Neuronal stem cell (in vitro differentiated cells): ENCODE measurements at regions not wholly inside any gene's neighbourhood (a gene's known extent, or its start where the extent isn't known, plus 50 kb on each side); places are given as distances from the start of the nearest gene placed in this dataset.

ENCODE experiments used
- DNase-seq: peaks from one replicate; pipeline ENCODE4 v3.0.0-alpha.2; 2013; ENCODE audit warnings: low spot score
- H2AFZ ChIP-seq: one replicate; pipeline ENCODE4 v1.6.1; 2013; ENCODE audit warnings: mild to moderate bottlenecking, low read length, inconsistent platforms
- H2AK5ac ChIP-seq: 2 replicates; pipeline ENCODE4 v1.6.1; 2013; ENCODE audit warnings: low read depth, mild to moderate bottlenecking, inconsistent platforms, low read length, moderate library complexity, mixed read lengths
- H2BK120ac ChIP-seq: 2 replicates; pipeline ENCODE4 v1.6.1; 2013; ENCODE audit warnings: low read depth, mild to moderate bottlenecking, inconsistent platforms, low read length, moderate library complexity, mixed read lengths
- H2BK12ac ChIP-seq: one replicate; pipeline ENCODE4 v1.6.1; 2013; ENCODE audit warnings: low read length, inconsistent platforms
- H2BK15ac ChIP-seq: 2 replicates; pipeline ENCODE4 v1.6.1; 2013; ENCODE audit warnings: mild to moderate bottlenecking, low read length, inconsistent platforms, mixed read lengths
- H2BK5ac ChIP-seq: one replicate; pipeline ENCODE4 v1.6.1; 2013; ENCODE audit warnings: inconsistent platforms, mild to moderate bottlenecking, low read length, moderate library complexity
- H3K14ac ChIP-seq: one replicate; pipeline ENCODE4 v1.6.1; 2013; ENCODE audit warnings: low read length, inconsistent platforms
- H3K18ac ChIP-seq: 2 replicates; pipeline ENCODE4 v1.6.1; 2013; ENCODE audit warnings: low read length, inconsistent platforms
- H3K23ac ChIP-seq: 2 replicates; pipeline ENCODE4 v1.6.1; 2013; ENCODE audit warnings: low read depth, mild to moderate bottlenecking, mixed read lengths, low read length, inconsistent platforms; ENCODE audit not compliant: poor library complexity
- H3K27ac ChIP-seq: replicated peaks from 3 replicates; pipeline ENCODE4 v1.5.1; 2013; ENCODE audit warnings: low read length, inconsistent platforms
- H3K27me3 ChIP-seq, 3 experiments: 2 replicates each; pipeline ENCODE4 v1.6.1; 2013; ENCODE audit warnings: low read length in 3 of 3, mild to moderate bottlenecking in 2 of 3, inconsistent platforms in 1 of 3, low read depth in 1 of 3, mixed read lengths in 1 of 3, moderate library complexity in 1 of 3; ENCODE audit not compliant: control insufficient read depth in 3 of 3, insufficient read depth in 3 of 3
- H3K36me3 ChIP-seq, 2 donors: replicated peaks in 1 of 2; 2 replicates each; pipeline ENCODE4 v1.6.1; 2013; ENCODE audit warnings: low read length in 2 of 2; ENCODE audit not compliant: control insufficient read depth in 2 of 2, insufficient read depth in 2 of 2
- H3K4ac ChIP-seq: 2 replicates; pipeline ENCODE4 v1.6.1; 2013; ENCODE audit warnings: inconsistent platforms, mild to moderate bottlenecking, low read length, moderate library complexity
- H3K4me1 ChIP-seq, 2 donors: 1 replicate in 1 of 2; 2 replicates in 1 of 2; pipeline ENCODE4 v1.6.1; 2013; ENCODE audit warnings: low read length in 2 of 2, low read depth in 1 of 2; ENCODE audit not compliant: control insufficient read depth in 2 of 2, insufficient read depth in 1 of 2
- H3K4me2 ChIP-seq: one replicate; pipeline ENCODE4 v1.6.1; 2013; ENCODE audit warnings: mild to moderate bottlenecking, low read length, inconsistent platforms; ENCODE audit not compliant: insufficient read depth, poor library complexity, severe bottlenecking
- H3K4me3 ChIP-seq, 2 donors: 2 replicates each; pipeline ENCODE4 v1.5.1; 2013; ENCODE audit warnings: low read length in 2 of 2, mild to moderate bottlenecking in 2 of 2, inconsistent platforms in 1 of 2, moderate library complexity in 1 of 2
- H3K79me1 ChIP-seq: one replicate; pipeline ENCODE4 v1.6.1; 2013; ENCODE audit warnings: low read depth, mild to moderate bottlenecking, inconsistent platforms, low read length, moderate library complexity
- H3K9ac ChIP-seq: one replicate; pipeline ENCODE4 v1.6.1; 2013; ENCODE audit warnings: mild to moderate bottlenecking, low read depth, low read length, inconsistent platforms; ENCODE audit not compliant: poor library complexity
- H3K9me3 ChIP-seq, 2 donors: replicated peaks in 1 of 2; 2 replicates each; pipeline versions ENCODE3 to v1.6.1; 2013; ENCODE audit warnings: low read length in 2 of 2, mild to moderate bottlenecking in 2 of 2, inconsistent platforms in 1 of 2, low read depth in 1 of 2, mixed read lengths in 1 of 2, moderate library complexity in 1 of 2; ENCODE audit not compliant: control insufficient read depth in 2 of 2, insufficient read depth in 1 of 2
- H4K8ac ChIP-seq: one replicate; pipeline ENCODE4 v1.6.1; 2013; ENCODE audit warnings: low read depth, mild to moderate bottlenecking, inconsistent platforms, low read length, moderate library complexity
- H4K91ac ChIP-seq: one replicate; pipeline ENCODE4 v1.6.1; 2013; ENCODE audit warnings: low read length, low read depth, mild to moderate bottlenecking, inconsistent platforms; ENCODE audit not compliant: poor library complexity
- WGBS, 2 donors: extraction: QIAGEN DNeasy Blood & Tissue Kit; methylation state at CpG; one replicate each; pipeline ENCODE4 v1.1.7; 2013; ENCODE audit warnings: missing lambda C conversion rate in 2 of 2, mixed read lengths in 1 of 2; ENCODE audit not compliant: insufficient read length in 2 of 2, insufficient replicate concordance in 1 of 2; ENCODE audit errors: extremely low coverage in 2 of 2; 5-methylcytosine and 5-hydroxymethylcytosine counted together

DNA sequence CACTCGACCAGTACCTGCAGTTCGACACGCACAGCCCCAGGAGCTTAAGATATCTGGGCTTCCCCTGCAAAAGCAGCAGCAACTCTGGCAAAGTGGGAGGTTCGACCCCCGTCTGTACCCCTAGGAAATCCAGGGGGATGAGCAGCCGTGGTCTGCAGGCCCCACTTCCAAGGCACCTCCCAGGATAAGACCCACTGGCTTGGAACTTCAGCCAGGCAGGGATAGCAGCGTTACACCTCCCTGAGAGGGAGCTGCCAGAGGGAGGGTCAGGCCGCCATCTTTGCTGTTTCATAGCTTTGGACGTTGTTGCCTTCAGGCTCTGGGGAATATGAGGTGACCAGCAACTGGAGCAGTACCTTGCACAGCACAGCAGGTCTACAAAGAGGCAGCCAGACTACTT is 351.1 kb downstream of the SOX11 start:
- Histone ChIP-seq H4K8ac (no peak overlapping the region), H4K91ac (no peak overlapping the region), H2AFZ (peak overlapping the region; percentile 47), H3K9me3 (peaks cover 5 to 31% of the 10 kb centered on the region in 2 donors), H2AK5ac (peak overlapping the region; percentile 92), H3K14ac (no peak overlapping the region), H3K4ac (no peak overlapping the region), H3K36me3 (no peaks in the 10 kb centered on the region), H3K4me2 (no peak overlapping the region), H3K27ac (no peak overlapping the region), H3K4me1 (no peaks in the 10 kb centered on the region), H2BK15ac (peak overlapping the region; percentile 84), H3K27me3 (no peaks in the 10 kb centered on the region), H2BK120ac (no peak overlapping the region), H2BK12ac (no peak overlapping the region), H3K9ac (no peak overlapping the region), H3K79me1 (no peaks in the 10 kb centered on the region), H3K18ac (peak overlapping the region; percentile 77), H3K23ac (no peak overlapping the region), H3K4me3 (no peak overlapping the region), H2BK5ac (no peak overlapping the region)
- WGBS, 2 donors: no CpG with 5 or more reads among the region's 9 CpGs
- no peak for DNase-seq

DNA sequence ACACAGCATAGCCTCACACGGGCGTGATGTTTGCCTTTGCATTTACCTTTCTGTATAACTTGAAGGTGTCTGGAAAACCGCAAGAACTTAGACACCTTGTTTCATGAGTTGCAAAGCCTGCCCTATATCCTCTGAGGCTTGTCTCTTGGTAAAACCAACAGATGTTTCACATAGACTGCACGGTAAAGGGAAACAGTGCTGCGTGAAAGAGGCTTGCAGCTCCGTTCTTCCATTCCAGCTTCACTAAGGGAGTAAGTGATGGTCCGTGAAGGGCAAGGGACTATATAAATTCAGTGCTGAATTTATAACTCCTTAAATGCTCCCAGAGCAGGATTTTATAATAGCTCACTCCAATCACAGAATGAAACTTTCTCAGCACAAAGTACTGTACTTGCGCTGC is 360.5 kb downstream of the SOX11 start:
- Histone ChIP-seq H3K36me3 (no peaks in the 10 kb centered on the region), H3K4me1 (peaks cover 15 to 21% of the 10 kb centered on the region in 2 donors), H3K79me1 (no peaks in the 10 kb centered on the region), H3K4me3 (no peak overlapping the region), H3K4me2 (no peak overlapping the region), H4K8ac (no peak overlapping the region), H3K18ac (no peak overlapping the region), H3K23ac (no peak overlapping the region), H2BK5ac (no peak overlapping the region), H3K4ac (no peak overlapping the region), H2AK5ac (no peak overlapping the region), H3K9me3 (peaks cover 0 to 16% of the 10 kb centered on the region in 2 donors), H2BK12ac (no peak overlapping the region), H4K91ac (no peak overlapping the region), H3K9ac (no peak overlapping the region), H3K27ac (no peak overlapping the region), H3K14ac (no peak overlapping the region), H3K27me3 (no peaks in the 10 kb centered on the region), H2AFZ (peak overlapping the region; percentile 42), H2BK120ac (no peak overlapping the region), H2BK15ac (no peak overlapping the region)
- no peak for DNase-seq
- WGBS, 2 donors: no CpG with 5 or more reads among the region's 8 CpGs

GRCh38 chr2:6053743-6054142 is 361.6 kb downstream of the SOX11 start:
- Histone ChIP-seq H2BK5ac (no peak overlapping the region), H3K18ac (no peak overlapping the region), H2BK12ac (no peak overlapping the region), H3K9ac (no peak overlapping the region), H2AFZ (peak overlapping the region; percentile 60), H2BK120ac (no peak overlapping the region), H3K14ac (no peak overlapping the region), H3K27me3 (no peaks in the 10 kb centered on the region), H3K23ac (no peak overlapping the region), H3K4me3 (no peak overlapping the region), H3K4me2 (no peak overlapping the region), H4K91ac (no peak overlapping the region), H3K27ac (no peak overlapping the region), H3K4ac (no peak overlapping the region), H3K9me3 (peaks cover 0 to 7% of the 10 kb centered on the region in 2 donors), H3K36me3 (no peaks in the 10 kb centered on the region), H4K8ac (no peak overlapping the region), H3K4me1 (peaks cover 15 to 21% of the 10 kb centered on the region in 2 donors), H2AK5ac (no peak overlapping the region), H3K79me1 (no peaks in the 10 kb centered on the region), H2BK15ac (no peak overlapping the region)
- DNase-seq: no peak
- no CpG with 5 or more reads among the region's 5 CpGs for WGBS, 2 donors

- Histone ChIP-seq H3K18ac (no peak overlapping the region), H3K36me3 (no peaks in the 10 kb centered on the region), H4K8ac (no peak overlapping the region), H2AFZ (peak overlapping the region; percentile 60), H3K79me1 (no peaks in the 10 kb centered on the region), H2BK15ac (no peak overlapping the region), H3K27ac (no peak overlapping the region), H3K4me3 (no peak overlapping the region), H2BK12ac (no peak overlapping the region), H3K4me1 (peaks cover 15 to 21% of the 10 kb centered on the region in 2 donors), H3K27me3 (no peaks in the 10 kb centered on the region), H4K91ac (no peak overlapping the region), H2BK120ac (no peak overlapping the region), H3K23ac (no peak overlapping the region), H3K4ac (no peak overlapping the region), H3K14ac (no peak overlapping the region), H3K4me2 (no peak overlapping the region), H2BK5ac (no peak overlapping the region), H3K9me3 (peaks cover 0 to 5% of the 10 kb centered on the region in 2 donors), H3K9ac (no peak overlapping the region), H2AK5ac (no peak overlapping the region)
- WGBS, 2 donors: no CpG with 5 or more reads among the region's 7 CpGs
- DNase-seq: no peak
Observed at GRCh38 chr2:6054161-6054671, 362.0 kb downstream of the SOX11 start.
